Endothelial cell of umbilical vein (primary cell): ENCODE measurements at regions not wholly inside any gene's neighbourhood (a gene's known extent, or its start where the extent isn't known, plus 50 kb on each side); places are given as distances from the start of the nearest gene placed in this dataset.

Source experiments
- BruUV-seq: library from RNA; stranded (reverse); fragments of 400-500 nt; replicated peaks from 2 replicates; lab custom pipeline; 2021; lab: Mats Ljungman, UMichigan
- CTCF ChIA-PET: fragments of 300-600, 350-600 bp; sonication (Branson Sonifier 250); formaldehyde crosslinking; loops from one replicate; lab custom pipeline; 2021; ENCODE audit warnings: antibody characterized with exemption, inconsistent platforms; lab: Charles Lee
- POLR2A ChIA-PET: fragments of 300-600, 350-600 bp; sonication (Branson Sonifier 250); formaldehyde crosslinking; loops from one replicate; lab custom pipeline; 2021; ENCODE audit warnings: antibody characterized with exemption, inconsistent platforms; lab: Charles Lee
- DNase-seq: peaks from one replicate; pipeline ENCODE4 v3.0.0-alpha.2; 2011; ENCODE audit warnings: low read depth, low spot score
- FAIRE-seq: peaks from 2 replicates; lab custom pipeline; 2011; peaks lifted over from hg19 to GRCh38; lab: Jason Lieb, UNC
- H2AFZ ChIP-seq: 2 replicates; pipeline ENCODE4 v1.6.0; 2012; ENCODE audit warnings: low read depth, low read length, control low read depth, inconsistent platforms
- H3K27ac ChIP-seq: 2 replicates; pipeline ENCODE4 v1.5.1; 2011; ENCODE audit warnings: low read depth, mild to moderate bottlenecking, control low read depth, low read length, moderate library complexity; ENCODE audit not compliant: insufficient read depth
- H3K27me3 ChIP-seq, 2 experiments: 2 replicates each; pipeline versions ENCODE4 v1.6.0 to v1.6.1; 2011; ENCODE audit warnings: low read length in 2 of 2, mixed read lengths in 1 of 2; ENCODE audit not compliant: control insufficient read depth in 2 of 2, insufficient read depth in 2 of 2
- H3K36me3 ChIP-seq, 2 experiments: 2 replicates in 1 of 2; 3 replicates in 1 of 2; pipeline ENCODE4 v1.5.1; 2011; ENCODE audit warnings: low read length in 2 of 2, mild to moderate bottlenecking in 1 of 2, moderate library complexity in 1 of 2; ENCODE audit not compliant: control insufficient read depth in 2 of 2, insufficient read depth in 2 of 2; ENCODE audit errors: extremely low read depth in 1 of 2
- H3K4me1 ChIP-seq: 3 replicates; pipeline ENCODE4 v1.5.1; 2011; ENCODE audit warnings: mild to moderate bottlenecking, low read length; ENCODE audit not compliant: control insufficient read depth, insufficient read depth; ENCODE audit errors: extremely low read depth
- H3K4me2 ChIP-seq: 2 replicates; pipeline ENCODE4 v1.6.1; 2011; ENCODE audit warnings: low read length, control low read depth, mixed read lengths; ENCODE audit not compliant: insufficient read depth
- H3K4me3 ChIP-seq, 3 experiments: fragments of 200-600 bp in 1 of 3; sonication (generic), shearing (Covaris generic) in 1 of 3; replicated peaks in 1 of 3; 2 replicates each; pipeline ENCODE4 v1.5.1; 2011 to 2016; ENCODE audit warnings: control low read depth in 3 of 3, low read length in 3 of 3, mild to moderate bottlenecking in 2 of 3, inconsistent platforms in 1 of 3, low read depth in 1 of 3, moderate library complexity in 1 of 3; ENCODE audit not compliant: insufficient read depth in 1 of 3
- H3K79me2 ChIP-seq: 2 replicates; pipeline ENCODE4 v1.6.0; 2012; ENCODE audit warnings: low read length, inconsistent platforms; ENCODE audit not compliant: control insufficient read depth, insufficient read depth
- H3K9ac ChIP-seq: replicated peaks from 2 replicates; pipeline ENCODE3; 2011; ENCODE audit warnings: low read length, control low read depth; ENCODE audit not compliant: insufficient read depth; ENCODE audit errors: extremely low read depth
- H3K9me1 ChIP-seq: replicated peaks from 3 replicates; pipeline ENCODE4 v1.6.0; 2011; ENCODE audit warnings: mild to moderate bottlenecking, low read length; ENCODE audit not compliant: control insufficient read depth, insufficient read depth; ENCODE audit errors: extremely low read depth
- H3K9me3 ChIP-seq: replicated peaks from 2 replicates; pipeline ENCODE4 v1.5.1; 2012; ENCODE audit warnings: low read length, inconsistent platforms; ENCODE audit not compliant: control insufficient read depth, insufficient read depth
- H4K20me1 ChIP-seq: replicated peaks from 2 replicates; pipeline ENCODE3; 2011; ENCODE audit warnings: mild to moderate bottlenecking, low read length; ENCODE audit not compliant: control insufficient read depth, insufficient read depth; ENCODE audit errors: extremely low read depth
- EZH2 ChIP-seq: IDR thresholded peaks from 2 replicates; pipeline ENCODE4 v1.6.1; 2012; ENCODE audit warnings: borderline replicate concordance, low read depth, mild to moderate bottlenecking, moderate library complexity, low read length, inconsistent platforms; ENCODE audit not compliant: severe bottlenecking
- FOS ChIP-seq: IDR thresholded peaks from 2 replicates; pipeline ENCODE4 v1.6.1; 2011; ENCODE audit warnings: mild to moderate bottlenecking, low read length, moderate library complexity, borderline replicate concordance; ENCODE audit not compliant: insufficient read depth
- GATA2 ChIP-seq: IDR thresholded peaks from 2 replicates; pipeline ENCODE4 v1.7.0; 2011; ENCODE audit warnings: low read depth, mild to moderate bottlenecking, moderate library complexity, mixed read lengths, low read length; ENCODE audit not compliant: insufficient read length, insufficient read depth
- JUN ChIP-seq: IDR thresholded peaks from 2 replicates; pipeline ENCODE4 v1.6.1; 2011; ENCODE audit warnings: borderline replicate concordance, low read depth; ENCODE audit not compliant: insufficient read length, insufficient read depth
- MYC ChIP-seq: IDR thresholded peaks from one replicate; pipeline ENCODE4 v1.6.1; 2011; ENCODE audit warnings: mild to moderate bottlenecking, low read depth, low read length
- POLR2A ChIP-seq: IDR thresholded peaks from 2 replicates; pipeline ENCODE4 v1.6.1; 2012; ENCODE audit warnings: low read depth, mild to moderate bottlenecking, control low read depth, low read length
- POLR2AphosphoS5 ChIP-seq: IDR thresholded peaks from 2 replicates; pipeline ENCODE4 v1.6.1; 2012; ENCODE audit warnings: low read depth, mild to moderate bottlenecking, control low read depth, low read length, moderate library complexity; ENCODE audit not compliant: insufficient read depth
- dilution Hi-C: fragments of 300-500 bp; cut with MboI; formaldehyde crosslinking; loops from one replicate; pipeline ENCODE4 v1.15.0; 2019; ENCODE audit warnings: low sequenced_read_pairs; ENCODE audit not compliant: extremely low pct_ligation_motif_present
- intact Hi-C: fragments of 100-400 bp; cut with micrococcal nuclease; formaldehyde crosslinking; loops from one replicate; pipeline ENCODE4 v1.10.0; 2022
- TF ChIP-seq, protein P1 (sequence below): IDR thresholded peaks from 2 replicates; pipeline ENCODE4 v1.6.1; 2011; ENCODE audit not compliant: insufficient read depth, insufficient read length
- TF ChIP-seq, protein P2 (sequence below), 2 donors: IDR thresholded peaks; 1 replicate in 1 of 2; 2 replicates in 1 of 2; pipeline ENCODE4 v1.5.1; 2011; ENCODE audit warnings: low read length in 2 of 2, mild to moderate bottlenecking in 2 of 2, moderate library complexity in 2 of 2, control low read depth in 1 of 2, inconsistent platforms in 1 of 2, low read depth in 1 of 2; ENCODE audit not compliant: insufficient read depth in 1 of 2; ENCODE audit errors: extremely low read depth in 1 of 2

DNA sequence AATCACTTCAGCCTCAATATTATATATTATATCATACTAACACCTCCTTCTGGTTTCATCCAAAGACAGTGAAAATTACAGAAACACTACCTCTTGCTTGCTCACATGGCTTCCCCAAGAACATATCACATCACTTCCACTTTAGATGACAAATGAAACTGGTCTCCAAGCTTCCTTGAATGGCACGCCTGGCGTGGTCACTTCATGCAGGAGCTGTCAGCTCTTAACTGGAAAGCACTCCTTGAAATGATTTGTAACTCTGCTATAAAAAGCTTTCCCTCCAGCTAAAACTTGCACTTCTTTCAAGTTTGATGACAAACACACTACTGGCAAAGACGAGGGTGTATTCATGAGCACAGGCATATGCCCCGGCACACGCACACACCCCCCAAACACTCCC is 84.1 kb upstream of the INHBA start:
- CTCF ChIA-PET, result no interaction called here
- POLR2A ChIA-PET, result no interaction called here
- H3K9ac ChIP-seq, result no peak overlapping the region
- H4K20me1 ChIP-seq, result no peaks in the 10 kb centered on the region
- no peaks in the 10 kb centered on the region for H3K9me1 ChIP-seq
- no peak overlapping the region for H3K4me2 ChIP-seq
- no peak overlapping the region for H3K27ac ChIP-seq
- no peak overlapping the region for H2AFZ ChIP-seq
- BruUV-seq, result no TSS peak
- H3K9me3 ChIP-seq, result no peaks in the 10 kb centered on the region
- intact Hi-C loops, result no loop called here
- dilution Hi-C loops, result no loop called here
- FAIRE-seq, result no peak
- no peaks in the 10 kb centered on the region for H3K79me2 ChIP-seq
- no peak overlapping the region for H3K4me3 ChIP-seq
- no peak for DNase-seq
- H3K36me3 ChIP-seq, result no peaks in the 10 kb centered on the region
- no peaks in the 10 kb centered on the region for H3K4me1 ChIP-seq
- no peaks in the 10 kb centered on the region for H3K27me3 ChIP-seq
- TF ChIP-seq JUN (no peak), GATA2 (no peak), POLR2AphosphoS5 (no peak), FOS (no peak), EZH2 (no peak)

DNA sequence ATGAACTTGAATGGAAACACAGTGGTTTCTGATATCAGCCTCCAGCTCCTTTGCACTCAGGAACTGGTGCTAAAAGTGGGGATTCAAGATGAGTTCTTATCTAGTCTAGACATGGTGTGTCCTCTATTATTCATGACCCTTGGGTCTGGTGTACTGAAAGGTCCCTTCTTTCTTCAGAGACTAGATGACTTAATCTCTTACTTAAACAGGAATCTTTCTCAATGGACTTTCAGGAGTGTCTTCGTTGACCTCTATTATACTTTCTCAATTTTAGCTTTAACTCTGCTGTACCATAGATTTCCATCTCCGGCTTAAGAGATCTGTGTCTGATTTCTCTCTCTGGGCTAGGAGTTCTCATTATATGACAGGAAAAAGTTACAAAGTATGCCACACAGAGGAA is 83.5 kb upstream of the INHBA start:
- dilution Hi-C loops, result no loop called here
- H3K9me3 ChIP-seq, result no peaks in the 10 kb centered on the region
- H2AFZ ChIP-seq, result no peak overlapping the region
- intact Hi-C loops, result no loop called here
- TF ChIP-seq EZH2, result no peak
- TF ChIP-seq, protein P1, sequence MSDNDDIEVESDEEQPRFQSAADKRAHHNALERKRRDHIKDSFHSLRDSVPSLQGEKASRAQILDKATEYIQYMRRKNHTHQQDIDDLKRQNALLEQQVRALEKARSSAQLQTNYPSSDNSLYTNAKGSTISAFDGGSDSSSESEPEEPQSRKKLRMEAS, result no peak
- TF ChIP-seq MYC, result no peak
- TF ChIP-seq, protein P2, sequence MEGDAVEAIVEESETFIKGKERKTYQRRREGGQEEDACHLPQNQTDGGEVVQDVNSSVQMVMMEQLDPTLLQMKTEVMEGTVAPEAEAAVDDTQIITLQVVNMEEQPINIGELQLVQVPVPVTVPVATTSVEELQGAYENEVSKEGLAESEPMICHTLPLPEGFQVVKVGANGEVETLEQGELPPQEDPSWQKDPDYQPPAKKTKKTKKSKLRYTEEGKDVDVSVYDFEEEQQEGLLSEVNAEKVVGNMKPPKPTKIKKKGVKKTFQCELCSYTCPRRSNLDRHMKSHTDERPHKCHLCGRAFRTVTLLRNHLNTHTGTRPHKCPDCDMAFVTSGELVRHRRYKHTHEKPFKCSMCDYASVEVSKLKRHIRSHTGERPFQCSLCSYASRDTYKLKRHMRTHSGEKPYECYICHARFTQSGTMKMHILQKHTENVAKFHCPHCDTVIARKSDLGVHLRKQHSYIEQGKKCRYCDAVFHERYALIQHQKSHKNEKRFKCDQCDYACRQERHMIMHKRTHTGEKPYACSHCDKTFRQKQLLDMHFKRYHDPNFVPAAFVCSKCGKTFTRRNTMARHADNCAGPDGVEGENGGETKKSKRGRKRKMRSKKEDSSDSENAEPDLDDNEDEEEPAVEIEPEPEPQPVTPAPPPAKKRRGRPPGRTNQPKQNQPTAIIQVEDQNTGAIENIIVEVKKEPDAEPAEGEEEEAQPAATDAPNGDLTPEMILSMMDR (IDR thresholded peaks at IDR 0.05; ENCODE audit: extremely low read depth in 1 of 2, insufficient read depth in 1 of 2, low read depth in 1 of 2, low read length in 2 of 2), result no peak
- no peak for TF ChIP-seq JUN
- TF ChIP-seq POLR2A, result no peak
- TF ChIP-seq GATA2, result no peak
- TF ChIP-seq FOS, result no peak
- no peak for TF ChIP-seq POLR2AphosphoS5
- no peak overlapping the region for H3K9ac ChIP-seq
- FAIRE-seq (no peak), DNase-seq (no peak)
- ChIA-PET POLR2A (no interaction called here), CTCF (no interaction called here)
- H3K27me3 ChIP-seq, result no peaks in the 10 kb centered on the region
- no TSS peak for BruUV-seq
- no peaks in the 10 kb centered on the region for H3K4me1 ChIP-seq
- H3K9me1 ChIP-seq, result no peaks in the 10 kb centered on the region
- no peak overlapping the region for H3K4me2 ChIP-seq
- H3K4me3 ChIP-seq, result no peak overlapping the region
- H3K27ac ChIP-seq, result no peak overlapping the region
- H3K36me3 ChIP-seq, result no peaks in the 10 kb centered on the region
- H3K79me2 ChIP-seq, result no peaks in the 10 kb centered on the region
- H4K20me1 ChIP-seq, result no peaks in the 10 kb centered on the region
